GM21528 (cell line): ENCODE measurements at regions not wholly inside any gene's neighbourhood (a gene's known extent, or its start where the extent isn't known, plus 50 kb on each side); places are given as distances from the start of the nearest gene placed in this dataset.
A peak's percentile ranks its signal among the peaks of the same experiment; 100 is the strongest.

ENCODE experiments used
- ATAC-seq: cut with Tn5 transposase; IDR thresholded peaks from one replicate; pipeline ENCODE4 v1.9.1; 2021; ENCODE audit warnings: mild to moderate bottlenecking, moderate library complexity; ENCODE audit not compliant: unreplicated experiment, low FRiP score

DNA sequence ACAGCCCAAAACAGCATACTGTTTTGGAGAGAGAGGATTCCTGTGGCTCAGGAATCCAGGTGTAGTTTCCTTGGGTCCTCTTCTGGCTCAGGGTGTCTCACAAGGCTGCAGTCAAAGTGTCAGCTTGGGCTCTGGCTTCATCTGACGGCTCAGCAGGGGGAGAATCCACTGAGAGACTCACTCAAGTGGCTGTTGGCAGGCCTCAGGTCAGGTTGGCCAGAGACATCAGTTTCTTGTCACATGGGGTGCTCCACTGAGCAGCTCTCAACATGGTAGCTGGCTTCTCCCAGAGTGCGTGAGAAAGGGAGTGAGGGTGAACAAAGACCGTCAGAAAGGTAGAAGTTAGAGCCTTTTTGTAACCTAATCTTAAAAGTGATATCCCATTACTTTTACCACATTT, 168.4 kb downstream of the SOCS6 start:
- no peak for ATAC-seq

DNA sequence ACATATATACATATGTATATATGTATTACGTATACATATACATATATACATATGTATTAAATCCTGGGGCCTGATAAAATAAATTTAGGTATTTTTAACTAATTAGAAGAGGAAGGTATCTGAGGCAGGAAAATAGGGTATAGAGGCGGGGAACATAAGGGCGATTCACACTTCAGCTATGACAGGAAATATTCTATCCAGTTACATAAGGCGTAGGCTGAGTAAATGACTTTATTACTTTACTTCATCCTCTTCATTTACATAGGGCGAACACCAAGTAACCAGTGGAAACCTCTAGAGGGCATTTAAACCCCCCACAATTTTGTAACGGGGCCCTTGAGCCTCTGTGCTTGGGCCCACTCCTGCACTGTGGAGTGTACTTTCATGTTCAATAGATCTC, 167.5 kb downstream of the SOCS6 start:
- no peak for ATAC-seq

DNA sequence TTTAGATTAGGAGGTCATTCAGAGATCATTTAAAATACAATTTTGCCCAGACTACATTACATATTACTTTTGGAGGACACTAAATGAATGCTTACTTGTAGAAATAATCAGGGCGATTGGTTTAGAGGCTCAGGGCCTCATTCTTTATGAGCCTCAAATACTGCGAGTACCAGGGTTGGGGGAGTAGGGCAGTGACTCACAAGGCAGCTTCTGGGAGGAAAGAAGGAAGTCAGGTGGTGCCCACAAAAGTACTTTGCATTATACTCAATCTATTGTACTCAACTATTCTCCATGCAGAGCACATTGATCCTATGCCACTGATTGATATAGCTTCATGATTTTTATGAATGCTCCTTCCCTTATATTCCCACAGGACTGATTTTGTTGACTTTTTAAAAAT, 166.9 kb downstream of the SOCS6 start:
- no peak for ATAC-seq

DNA sequence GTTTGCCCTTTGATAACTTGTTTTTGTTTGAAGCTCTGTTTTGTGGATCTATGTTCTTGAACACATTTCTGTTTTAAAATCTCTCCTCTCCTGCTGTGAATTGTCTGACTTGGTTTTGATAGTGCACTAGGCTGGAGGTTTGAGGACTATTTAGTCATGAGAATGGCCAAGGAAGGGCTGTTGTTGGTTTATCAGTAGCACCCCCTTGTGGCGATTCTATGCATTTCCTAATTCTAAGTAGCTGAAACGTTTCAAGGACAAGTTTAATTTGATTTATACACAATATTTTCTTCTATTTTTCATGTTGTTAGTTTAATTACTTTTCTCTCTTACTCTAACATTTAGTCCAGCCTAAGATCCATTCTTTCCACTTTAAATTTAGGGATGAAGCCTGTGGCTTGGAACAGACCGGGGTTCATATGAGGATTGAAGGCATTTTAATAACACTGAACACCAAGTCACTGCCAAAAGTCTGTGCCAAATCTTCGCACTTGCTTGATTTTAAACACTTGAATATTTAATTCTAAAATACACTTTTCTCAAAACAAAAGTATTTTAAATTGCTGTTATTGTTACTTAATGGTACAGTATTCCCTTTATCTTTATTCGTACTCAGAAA, 166.0 kb downstream of the SOCS6 start:
- peak; percentile 88 for ATAC-seq

DNA sequence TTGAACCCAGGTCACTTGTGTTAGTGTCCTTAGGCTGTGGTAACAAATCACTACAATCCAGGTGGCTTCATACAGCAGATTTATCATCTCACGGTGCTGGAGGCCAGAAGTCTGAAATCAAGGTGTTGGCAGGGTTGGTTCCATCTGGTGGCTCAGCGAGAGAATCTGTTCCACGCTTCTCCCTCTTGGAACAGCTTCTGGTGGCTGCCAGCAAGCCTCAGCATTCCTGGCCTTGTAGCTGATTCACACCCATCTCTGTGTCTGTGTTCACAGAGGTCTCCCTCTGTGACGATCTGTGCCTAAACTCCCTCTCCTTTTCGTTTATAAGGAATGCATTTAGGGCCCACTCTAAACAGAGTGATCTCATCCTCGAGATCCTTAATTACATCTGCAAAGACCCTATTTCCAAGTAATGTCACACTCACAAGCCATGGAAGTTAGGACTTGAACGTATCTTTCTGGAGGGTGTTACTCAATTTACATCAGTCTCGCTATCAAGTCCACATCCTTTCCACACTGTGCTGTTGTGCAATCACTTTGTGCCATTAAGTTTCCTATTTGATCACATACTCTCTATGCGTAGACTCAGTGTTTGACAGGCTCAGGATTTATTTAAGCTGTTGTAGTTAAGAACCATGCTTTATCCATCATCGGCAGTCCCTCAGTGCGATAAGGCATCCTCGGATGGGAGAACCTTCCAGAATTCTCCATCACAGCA, 164.4 kb downstream of the SOCS6 start:
- no peak for ATAC-seq

DNA sequence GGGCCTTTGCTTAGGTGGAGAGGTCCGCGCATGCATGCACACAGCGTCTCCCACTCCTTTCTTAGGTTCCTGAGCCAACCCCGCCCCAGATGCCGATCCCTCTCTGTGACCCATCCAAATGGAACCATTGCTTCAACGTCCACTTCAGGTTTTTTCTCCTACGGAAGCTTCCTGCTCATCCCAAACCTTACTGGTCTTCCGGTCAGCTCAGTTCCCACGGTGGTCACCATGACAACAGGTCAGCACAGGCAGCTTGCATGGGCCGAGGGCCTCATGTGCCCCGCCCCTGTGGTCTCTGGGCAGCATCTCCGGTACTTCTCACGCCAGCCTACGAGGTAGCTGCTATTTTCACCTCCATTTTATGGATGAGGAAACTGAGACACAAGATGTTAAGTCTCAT, 163.7 kb downstream of the SOCS6 start:
- no peak for ATAC-seq

DNA sequence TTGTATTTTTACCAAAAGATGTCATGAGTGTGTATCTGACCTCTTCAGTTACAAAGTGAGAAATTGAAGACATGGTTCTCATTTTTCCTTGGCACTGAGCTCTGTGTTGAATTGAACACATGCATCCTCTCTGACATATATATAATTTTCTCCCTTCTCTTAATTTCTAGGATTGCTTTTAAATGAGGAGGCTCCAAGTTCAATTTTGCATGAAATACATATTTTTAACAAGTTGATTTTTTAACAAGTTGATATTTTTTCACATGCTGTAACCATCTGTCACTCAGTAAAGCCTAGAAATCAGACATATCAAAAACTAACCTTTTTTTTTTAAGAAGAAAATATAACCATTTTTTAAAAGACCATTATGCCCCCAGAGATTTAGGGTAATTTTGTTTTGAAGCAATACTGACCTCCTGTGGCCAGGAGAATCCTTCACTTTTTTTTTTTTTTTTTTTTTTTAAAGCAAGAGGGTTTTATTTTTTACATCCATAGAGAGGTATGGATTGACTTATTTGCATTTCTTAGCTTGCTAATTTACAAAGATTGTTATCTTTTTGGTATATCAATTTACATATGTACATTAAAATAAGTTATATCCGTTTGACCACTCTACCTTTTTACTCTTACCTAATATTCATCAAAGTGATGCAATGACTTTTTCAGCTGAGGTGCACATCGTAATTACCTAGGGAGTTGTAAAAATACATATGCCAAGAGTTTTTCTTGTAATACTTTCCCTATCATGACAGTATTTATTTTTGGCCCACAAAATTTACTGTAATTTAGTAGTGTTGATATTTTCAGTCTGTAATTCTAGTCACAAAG, 161.8 kb downstream of the SOCS6 start:
- no peak for ATAC-seq

DNA sequence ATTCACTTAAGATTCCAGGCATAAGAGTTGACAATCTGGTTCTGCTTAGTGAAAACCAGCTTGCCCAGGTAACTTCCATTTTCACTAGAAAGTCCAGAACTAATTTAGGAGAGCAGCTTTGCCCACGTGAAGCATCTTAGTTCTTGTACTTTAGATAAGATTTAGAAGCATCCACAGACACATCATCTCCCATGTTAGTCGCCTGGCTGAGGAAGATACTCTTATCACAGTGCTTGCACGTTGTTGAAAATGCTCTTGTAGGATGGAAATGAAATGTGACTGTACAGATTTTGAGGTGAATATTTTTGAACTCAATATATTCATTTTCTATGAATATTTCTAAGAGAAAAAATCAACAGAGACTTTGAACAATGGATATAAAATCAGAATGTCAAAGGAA, 159.7 kb downstream of the SOCS6 start:
- ATAC-seq: no peak

DNA sequence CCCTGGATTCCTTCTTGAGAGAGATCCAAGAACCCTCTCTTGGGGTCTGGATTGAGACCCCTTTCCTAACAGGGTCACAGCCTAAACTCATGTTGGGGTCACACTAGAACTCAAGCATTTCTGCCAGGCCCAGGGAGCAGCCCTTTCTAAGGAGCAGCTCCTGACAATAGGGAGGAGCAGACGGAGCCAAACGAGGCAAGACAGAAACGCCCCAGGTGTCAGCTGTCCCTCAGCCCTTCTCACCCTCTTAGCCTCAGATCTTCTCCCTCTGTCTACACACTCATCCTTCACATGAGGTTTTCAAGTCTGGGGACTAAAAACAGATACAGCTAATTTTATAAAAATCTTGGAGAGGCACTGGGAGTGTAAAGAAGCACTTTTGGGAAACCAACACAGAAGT, 157.2 kb downstream of the SOCS6 start:
- no peak for ATAC-seq

DNA sequence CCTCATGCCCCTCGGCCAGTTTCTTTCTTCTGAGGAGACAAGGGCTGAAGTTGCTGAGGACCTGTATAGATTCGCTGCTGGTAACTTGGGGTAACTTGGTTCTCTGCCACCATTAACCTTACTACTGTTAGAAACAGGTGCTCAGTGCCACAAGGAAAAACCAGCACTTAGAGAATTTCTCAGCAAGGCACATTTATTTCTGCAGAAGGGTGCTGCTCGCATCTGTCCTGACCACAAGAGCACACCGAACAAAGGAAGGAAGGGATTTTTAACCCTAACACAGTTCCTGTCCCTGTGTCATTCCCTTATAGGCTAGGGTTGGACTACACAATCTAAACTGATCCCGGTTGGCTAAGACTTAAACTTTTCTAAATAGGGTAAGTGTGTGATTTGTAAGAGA, 154.1 kb downstream of the SOCS6 start:
- ATAC-seq: no peak

DNA sequence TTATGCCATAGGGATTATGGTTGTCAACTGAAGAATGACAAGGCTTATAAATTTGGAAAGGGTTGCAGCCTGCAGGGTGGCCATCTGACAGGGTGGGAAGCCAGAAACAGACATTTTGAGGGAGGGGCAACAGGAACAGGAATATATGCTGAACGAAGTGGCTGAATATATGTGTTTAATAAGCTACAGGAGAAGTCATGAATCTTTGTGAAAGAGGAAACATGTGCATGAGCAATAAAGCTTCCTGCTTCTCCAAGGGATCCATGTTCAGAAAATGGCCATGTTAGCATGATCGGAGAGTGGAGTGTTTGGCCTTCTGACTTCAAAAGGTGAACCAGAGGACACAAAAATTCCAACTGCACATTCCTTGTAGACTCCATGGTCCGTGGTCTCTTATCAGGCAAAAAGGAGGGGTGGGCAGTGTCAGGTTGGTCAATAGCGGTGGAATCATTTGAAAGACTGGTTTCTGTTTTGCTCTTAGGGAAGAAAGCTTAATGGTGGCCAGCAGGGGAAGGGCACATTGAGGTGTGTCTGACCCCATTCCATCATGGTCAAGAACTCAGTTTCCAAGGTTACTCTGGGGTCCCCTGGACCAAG, 144.1 kb downstream of the SOCS6 start:
- ATAC-seq: no peak

DNA sequence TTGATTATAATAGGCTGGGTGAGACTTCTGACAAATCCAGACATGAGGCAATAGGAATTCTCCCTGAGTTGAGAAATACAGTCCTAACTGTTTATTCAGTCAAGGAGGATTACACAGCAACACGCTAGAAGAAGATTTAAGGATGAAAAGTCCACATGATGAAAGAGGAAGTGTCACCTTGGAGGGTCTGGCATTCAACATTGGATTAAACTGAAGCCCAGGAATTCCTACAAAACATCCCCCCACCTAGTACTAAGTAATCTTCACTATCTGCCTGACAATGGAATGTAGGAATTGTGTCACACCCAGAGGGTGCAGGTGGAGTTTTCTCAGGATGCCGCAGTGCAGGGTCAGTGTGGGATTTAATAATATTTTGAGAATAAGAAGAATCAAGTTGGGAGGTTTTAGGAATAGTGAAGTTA, 142.4 kb downstream of the SOCS6 start:
- ATAC-seq: no peak

DNA sequence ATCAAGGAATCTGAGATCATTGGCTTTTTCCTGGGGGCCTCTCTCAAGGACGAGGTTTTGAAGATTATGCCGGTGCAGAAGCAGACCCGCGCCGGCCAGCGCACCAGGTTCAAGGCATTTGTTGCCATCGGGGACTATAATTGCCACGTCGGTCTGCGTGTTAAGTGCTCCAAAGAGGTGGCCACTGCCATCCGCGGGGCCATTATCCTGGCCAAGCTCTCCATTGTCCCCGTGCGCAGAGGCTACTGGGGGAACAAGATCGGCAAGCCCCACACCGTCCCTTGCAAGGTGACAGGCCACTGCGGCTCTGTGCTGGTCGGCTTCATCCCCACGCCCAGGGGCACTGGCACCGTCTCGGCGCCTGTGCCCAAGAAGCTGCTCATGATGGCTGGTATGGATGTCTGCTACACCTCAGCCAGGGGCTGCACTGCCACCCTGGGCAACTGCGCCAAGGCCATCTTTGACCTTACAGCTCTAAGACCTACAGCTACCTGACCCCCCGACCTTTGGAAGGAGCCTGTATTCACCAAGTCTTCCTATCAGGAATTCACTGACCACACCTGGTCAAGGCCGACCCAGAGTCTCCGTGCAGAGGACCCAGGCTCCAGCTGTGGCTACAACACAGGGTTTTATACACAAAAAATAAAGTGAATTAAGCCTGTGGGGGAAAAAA, 141.8 kb downstream of the SOCS6 start:
- ATAC-seq: no peak

DNA sequence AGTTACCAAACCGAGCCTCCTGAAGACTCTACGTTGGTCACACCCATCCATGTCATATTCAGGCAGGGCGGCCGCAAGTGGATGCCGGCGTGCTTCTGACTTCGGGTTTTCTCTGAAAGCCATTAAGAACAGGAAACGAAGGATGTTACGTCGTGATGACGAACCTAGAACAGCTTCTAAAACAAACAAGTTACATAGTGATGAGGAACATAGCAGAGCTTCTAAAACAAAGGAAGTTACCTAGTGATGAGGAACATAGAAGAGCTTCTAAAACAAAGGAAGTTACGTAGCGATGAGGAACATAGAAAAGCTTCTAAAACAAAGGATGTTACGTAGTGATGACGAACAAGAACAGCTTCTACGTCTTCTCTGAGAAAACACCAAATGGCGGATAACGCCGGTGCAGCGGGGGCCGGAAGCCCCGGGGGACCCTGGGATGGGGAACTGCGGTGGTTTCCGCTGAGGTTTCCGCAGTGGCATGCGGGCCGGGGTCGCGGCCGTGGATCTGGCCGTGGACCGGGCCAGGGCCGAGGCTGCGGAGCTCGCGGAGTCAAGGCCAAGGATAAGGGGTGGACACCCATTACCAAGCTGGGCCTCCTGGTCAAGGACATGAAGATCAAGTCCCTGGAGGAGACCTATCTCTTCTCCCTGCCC, 141.1 kb downstream of the SOCS6 start:
- ATAC-seq: no peak

DNA sequence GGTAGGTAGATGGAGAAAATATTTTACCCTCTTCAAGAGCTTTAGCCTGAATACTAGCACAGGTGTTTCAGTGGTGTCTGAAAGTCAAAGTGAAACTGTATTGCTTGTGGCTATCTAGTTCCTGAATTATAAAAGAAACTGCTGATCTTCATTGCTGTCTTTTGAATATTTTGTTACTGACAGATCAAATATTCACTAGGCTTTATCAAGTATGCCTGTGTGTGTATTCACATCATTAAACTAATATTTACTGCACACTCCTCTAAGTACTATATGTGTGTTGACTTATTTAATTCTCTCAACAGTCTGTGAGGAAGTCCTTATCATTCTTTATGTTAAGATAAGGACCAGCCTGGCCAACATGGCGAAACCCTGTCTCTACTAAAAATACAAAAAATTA, 139.6 kb downstream of the SOCS6 start:
- ATAC-seq: peak; percentile 99

DNA sequence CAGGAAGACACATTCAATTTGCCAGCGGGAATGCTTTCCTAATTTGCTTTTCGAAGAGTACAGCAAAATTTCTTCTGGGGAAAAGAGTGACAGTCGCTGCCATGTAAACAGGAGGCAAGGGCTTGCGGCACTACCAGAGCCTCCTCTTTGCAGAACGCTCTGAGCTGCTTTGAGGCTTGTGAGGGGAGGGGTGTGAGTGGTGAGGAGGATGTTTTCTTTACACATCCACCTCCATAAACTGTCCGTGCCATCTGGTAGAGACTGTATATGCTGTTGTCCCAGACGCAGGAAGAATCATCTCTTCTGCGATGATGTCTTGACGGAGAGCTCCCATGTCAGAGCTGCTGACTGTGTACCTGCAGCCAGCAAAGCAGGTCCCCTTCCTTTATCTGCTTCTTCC, 138.0 kb downstream of the SOCS6 start:
- ATAC-seq: no peak

DNA sequence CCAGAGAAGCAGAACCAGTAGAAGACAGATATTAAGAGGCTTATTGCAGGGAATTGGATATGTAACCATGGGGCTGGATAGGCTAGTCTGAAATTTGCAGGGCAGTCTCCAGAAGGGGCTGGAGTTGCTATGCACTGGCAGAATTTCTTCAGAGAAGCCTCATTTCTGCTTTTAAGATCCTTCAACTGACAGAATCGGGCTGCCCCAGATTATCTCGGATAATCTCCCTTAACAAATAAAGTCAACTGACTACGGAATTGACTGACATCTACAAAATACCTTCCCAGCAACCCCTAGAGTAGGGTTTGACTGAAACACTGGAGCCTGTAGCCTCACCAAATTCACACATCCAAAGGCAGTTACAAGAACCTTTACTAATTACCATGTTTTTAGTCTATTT, 136.4 kb downstream of the SOCS6 start:
- no peak for ATAC-seq

DNA sequence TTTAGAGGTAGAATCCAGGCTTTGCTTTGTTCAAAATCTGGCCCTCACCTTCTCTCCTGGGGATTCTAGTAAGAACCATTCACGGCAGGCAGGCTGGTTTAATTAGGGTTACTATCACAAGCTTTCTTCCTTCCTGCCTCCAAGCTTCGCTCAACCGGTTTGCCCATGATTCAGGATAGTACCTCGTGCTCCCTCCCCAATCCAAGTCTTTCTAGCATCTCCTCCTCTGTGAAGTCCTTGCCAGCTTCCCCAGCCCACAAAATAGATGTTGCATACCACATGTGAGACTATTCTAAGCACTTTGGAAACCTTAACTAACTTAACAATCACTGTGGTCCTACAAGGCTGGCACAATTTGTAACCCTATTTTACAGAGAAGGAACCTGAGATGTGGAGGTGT, 135.1 kb downstream of the SOCS6 start:
- ATAC-seq: no peak

DNA sequence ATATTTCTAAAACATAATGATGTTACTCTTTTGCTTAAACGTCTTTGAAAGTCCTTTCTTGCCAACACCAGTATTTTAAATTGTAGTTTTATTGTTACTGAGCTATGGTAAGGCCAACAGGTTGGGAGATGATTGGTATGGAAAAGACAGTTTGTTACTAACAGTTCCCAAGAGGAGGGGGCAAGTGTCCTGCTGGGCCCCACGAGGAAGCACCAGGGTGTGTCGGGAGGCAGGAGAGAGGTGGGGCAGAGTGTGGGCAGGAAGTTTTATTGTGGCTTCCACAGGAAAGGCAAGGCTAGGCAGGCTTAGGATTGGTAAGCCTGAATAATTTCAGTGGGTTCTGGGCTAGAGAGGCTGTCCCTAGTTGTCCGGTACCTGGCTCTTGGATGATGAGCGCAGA, 134.3 kb downstream of the SOCS6 start:
- ATAC-seq: no peak

DNA sequence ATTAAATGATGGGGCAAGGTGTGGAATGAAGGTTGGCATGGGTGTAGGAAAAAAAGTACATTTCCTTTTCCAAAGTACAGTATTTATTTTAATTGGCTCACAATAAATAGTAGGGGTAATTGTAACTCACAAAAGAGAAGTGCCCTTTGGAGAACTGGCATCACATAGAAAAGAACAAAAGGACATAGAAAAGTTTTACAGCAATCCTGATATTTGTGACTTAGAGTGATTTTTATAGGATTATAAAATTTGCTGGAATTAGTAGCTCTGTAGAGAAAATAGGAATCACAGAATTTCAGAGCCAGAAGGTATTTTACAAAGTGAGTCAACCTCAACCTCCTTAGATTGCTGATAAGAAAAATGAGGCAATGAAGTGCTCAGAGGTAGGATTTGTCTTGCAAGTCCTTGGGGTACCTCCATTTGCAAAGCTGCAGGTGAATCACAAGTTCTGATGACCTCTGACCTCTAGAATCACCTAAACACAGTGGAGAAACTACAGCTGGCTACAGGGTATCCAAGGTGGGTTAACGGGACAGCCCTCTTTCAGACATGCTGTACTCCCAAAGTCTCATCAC, 133.6 kb downstream of the SOCS6 start:
- no peak for ATAC-seq
